ENCODE measurements at regions not wholly inside any gene's neighbourhood (a gene's known extent, or its start where the extent isn't known, plus 50 kb on each side); places are given as distances from the start of the nearest gene placed in this dataset.
"Not testable (repeated sequence)": the region's sequence is repeated elsewhere in the genome, so short reads cannot be mapped to it uniquely, and the experiment has no call there.

DNA sequence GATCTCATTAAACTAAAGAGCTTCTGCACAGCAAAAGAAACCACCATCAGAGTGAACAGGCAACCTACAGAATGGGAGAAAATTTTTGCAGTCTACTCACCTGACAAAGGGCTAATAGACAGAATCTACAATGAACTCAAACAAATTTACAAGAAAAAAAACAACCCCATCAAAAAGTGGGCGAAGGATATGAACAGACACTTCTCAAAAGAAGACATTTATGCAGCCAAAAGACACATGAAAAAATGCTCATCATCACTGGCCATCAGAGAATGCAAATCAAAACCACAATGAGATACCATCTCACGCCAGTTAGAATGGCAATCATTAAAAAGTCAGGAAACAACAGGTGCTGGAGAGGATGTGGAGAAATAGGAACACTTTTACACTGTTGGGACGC is 67.6 kb upstream of the PDPR start:
- not testable (repeated sequence) for TF ChIP-seq CTCF (optimal IDR thresholded peaks at IDR 0.05 in 1 of 3, IDR thresholded peaks at IDR 0.05 in 1 of 3, conservative IDR thresholded peaks at IDR 0.05 in 1 of 3; ENCODE audit: extremely low read depth in 1 of 3, insufficient read depth in 2 of 3, low read length in 3 of 3); EZH2 (IDR thresholded peaks at IDR 0.05; ENCODE audit: low read length)
